Type B pancreatic cell (in vitro differentiated cells): ENCODE measurements at regions not wholly inside any gene's neighbourhood (a gene's known extent, or its start where the extent isn't known, plus 50 kb on each side); places are given as distances from the start of the nearest gene placed in this dataset.
A peak's percentile ranks its signal among the peaks of the same experiment; 100 is the strongest.

Experiments used
- DNase-seq: peaks from one replicate; pipeline ENCODE4 v3.0.0; 2021; ENCODE audit warnings: mixed read lengths; ENCODE audit not compliant: unreplicated experiment; ENCODE audit errors: extremely low spot score
- H3K27ac Mint-ChIP-seq: 2 replicates; pipeline ENCODE4 v1.8.0; 2021; ENCODE audit warnings: mild to moderate bottlenecking, mixed read lengths
- H3K27me3 Mint-ChIP-seq: 2 replicates; pipeline ENCODE4 v1.8.0; 2021; ENCODE audit warnings: mixed read lengths
- H3K36me3 Mint-ChIP-seq: 2 replicates; pipeline ENCODE4 v1.8.0; 2021; ENCODE audit warnings: mixed read lengths
- H3K4me1 Mint-ChIP-seq: one replicate; pipeline ENCODE4 v1.8.0; 2021; ENCODE audit warnings: mixed read lengths; ENCODE audit not compliant: unreplicated experiment
- H3K4me3 Mint-ChIP-seq: 2 replicates; pipeline ENCODE4 v1.8.0; 2021; ENCODE audit warnings: mild to moderate bottlenecking, mixed read lengths
- H3K9me3 Mint-ChIP-seq: 2 replicates; pipeline ENCODE4 v1.8.0; 2021; ENCODE audit warnings: mixed read lengths
- TF ChIP-seq, protein P1 (sequence below): fragments of 200-600 bp; sonication (generic); conservative IDR thresholded peaks from 2 replicates; pipeline ENCODE4 v1.5.0; 2021; ENCODE audit warnings: antibody characterized with exemption, mild to moderate bottlenecking

DNA sequence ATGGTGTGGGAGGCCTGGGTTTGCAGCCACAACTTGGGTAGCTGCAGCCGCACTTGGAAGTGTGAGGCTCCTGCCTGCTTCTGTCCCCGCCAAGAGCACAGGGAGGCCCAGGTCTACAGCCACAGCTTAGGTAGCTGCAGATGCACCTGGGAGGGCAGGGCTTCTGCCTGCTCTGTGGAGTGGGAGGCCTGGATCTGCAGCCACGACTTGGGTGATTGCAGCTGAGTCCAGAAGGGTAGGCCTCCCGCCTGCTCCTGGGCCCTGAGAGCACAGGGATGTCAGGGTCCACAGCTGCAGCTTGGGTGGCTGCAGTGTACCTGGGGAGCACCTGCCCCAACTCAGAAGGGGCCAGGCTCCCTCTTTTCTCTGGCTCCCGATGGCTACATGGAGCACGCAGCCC is 287.3 kb downstream of the AEBP2 start:
- no peak for DNase-seq
- no peaks in the 10 kb centered on the region for H3K27me3 Mint-ChIP-seq
- H3K36me3 Mint-ChIP-seq: no peaks in the 10 kb centered on the region
- no peaks in the 10 kb centered on the region for H3K4me1 Mint-ChIP-seq
- TF ChIP-seq, protein P1, sequence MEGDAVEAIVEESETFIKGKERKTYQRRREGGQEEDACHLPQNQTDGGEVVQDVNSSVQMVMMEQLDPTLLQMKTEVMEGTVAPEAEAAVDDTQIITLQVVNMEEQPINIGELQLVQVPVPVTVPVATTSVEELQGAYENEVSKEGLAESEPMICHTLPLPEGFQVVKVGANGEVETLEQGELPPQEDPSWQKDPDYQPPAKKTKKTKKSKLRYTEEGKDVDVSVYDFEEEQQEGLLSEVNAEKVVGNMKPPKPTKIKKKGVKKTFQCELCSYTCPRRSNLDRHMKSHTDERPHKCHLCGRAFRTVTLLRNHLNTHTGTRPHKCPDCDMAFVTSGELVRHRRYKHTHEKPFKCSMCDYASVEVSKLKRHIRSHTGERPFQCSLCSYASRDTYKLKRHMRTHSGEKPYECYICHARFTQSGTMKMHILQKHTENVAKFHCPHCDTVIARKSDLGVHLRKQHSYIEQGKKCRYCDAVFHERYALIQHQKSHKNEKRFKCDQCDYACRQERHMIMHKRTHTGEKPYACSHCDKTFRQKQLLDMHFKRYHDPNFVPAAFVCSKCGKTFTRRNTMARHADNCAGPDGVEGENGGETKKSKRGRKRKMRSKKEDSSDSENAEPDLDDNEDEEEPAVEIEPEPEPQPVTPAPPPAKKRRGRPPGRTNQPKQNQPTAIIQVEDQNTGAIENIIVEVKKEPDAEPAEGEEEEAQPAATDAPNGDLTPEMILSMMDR: no peak
- no peak overlapping the region for H3K4me3 Mint-ChIP-seq
- H3K9me3 Mint-ChIP-seq: no peaks in the 10 kb centered on the region
- no peak overlapping the region for H3K27ac Mint-ChIP-seq

DNA sequence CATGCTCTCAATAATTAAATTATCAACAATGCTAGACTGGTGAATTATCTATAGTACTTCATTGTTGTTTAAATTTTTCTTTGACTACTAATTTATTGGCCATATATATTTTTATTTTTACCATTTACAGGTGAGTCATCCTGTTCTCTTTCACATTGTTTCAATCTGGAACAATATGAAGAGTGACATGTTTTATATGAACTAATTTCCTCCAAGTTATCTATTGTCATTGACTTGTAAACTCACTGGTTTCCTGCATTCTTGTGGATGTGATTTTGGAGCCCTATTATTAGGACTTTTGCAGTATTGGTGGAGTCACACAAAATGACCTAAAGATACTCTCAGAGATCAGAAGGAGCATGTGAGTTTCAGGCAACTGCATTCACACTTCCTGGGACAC is 297.7 kb downstream of the AEBP2 start:
- H3K27me3 Mint-ChIP-seq: peaks cover 3% of the 10 kb centered on the region
- DNase-seq: no peak
- no peak overlapping the region for H3K4me3 Mint-ChIP-seq
- H3K4me1 Mint-ChIP-seq: no peaks in the 10 kb centered on the region
- no peak overlapping the region for H3K27ac Mint-ChIP-seq
- TF ChIP-seq, protein P1: no peak
- no peaks in the 10 kb centered on the region for H3K9me3 Mint-ChIP-seq
- peaks cover 5% of the 10 kb centered on the region for H3K36me3 Mint-ChIP-seq

DNA sequence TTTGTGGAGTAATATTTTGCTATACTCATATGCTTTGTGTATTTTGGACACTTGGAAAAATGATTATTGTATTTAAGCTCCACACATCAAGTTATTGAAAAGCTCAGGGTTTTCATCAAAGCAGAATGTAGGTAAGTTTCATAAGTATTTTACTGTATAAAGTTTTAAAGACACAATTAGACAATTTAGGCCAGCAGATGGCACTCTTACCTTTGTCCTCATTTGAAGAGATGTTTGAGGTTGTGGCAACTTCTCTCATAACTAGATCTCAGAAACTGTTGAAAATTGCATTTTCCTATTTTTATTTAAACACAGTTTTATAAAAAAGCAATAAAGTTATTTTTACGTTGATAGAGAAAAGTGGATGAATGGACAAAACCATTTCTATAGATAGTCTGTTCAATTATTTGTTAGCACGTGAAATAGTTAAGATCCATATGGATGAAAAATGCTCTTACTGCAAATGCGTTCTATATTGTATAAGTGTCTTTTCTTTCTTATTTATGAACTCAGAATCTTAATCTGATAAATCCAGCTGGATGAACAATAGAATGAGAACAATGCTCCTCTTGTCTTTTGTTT is 300.0 kb downstream of the AEBP2 start:
- H3K27me3 Mint-ChIP-seq: peaks cover 7% of the 10 kb centered on the region

DNA sequence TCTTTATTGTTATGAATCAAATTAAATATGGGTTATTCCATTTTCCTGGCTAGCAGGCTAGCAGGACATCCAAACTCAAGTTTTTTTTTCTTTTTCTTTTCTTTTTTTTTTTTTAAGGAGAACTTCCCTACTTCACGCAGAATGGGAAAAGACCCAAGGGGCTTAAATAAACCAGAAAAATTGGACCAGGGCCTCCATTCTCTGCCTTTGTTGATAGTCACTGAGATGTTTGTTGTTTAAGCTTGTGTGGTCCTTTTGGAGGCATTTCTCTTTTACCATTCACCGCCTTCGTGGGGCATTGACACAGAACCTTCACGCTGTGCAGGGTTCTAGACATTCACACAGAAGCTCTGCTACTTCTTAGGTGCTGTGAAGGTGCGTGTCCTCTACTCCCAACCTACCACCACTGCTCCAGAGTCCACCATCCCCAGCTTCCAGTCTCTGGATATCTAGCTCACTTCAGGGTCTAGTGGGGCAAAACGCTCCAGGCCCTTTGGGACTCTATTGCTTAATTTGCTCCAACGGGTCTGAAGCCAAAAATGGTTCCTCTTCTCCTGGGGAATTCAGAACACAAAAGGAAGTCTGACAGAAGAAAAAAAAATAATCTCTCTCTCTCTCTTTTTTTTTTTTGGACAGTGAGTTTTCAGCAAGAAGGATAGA is 301.3 kb downstream of the AEBP2 start:
- TF ChIP-seq, protein P1: no peak
- Mint-ChIP-seq H3K27ac (no peak overlapping the region), H3K27me3 (peaks cover 7% of the 10 kb centered on the region), H3K36me3 (no peaks in the 10 kb centered on the region), H3K9me3 (no peaks in the 10 kb centered on the region), H3K4me3 (no peak overlapping the region), H3K4me1 (no peaks in the 10 kb centered on the region)
- DNase-seq: no peak

More for the DNA sequence above, 300.0 kb downstream of the AEBP2 start:
- TF ChIP-seq, protein P1: peak; percentile 85
- Mint-ChIP-seq H3K27ac (no peak overlapping the region), H3K4me3 (no peak overlapping the region), H3K9me3 (no peaks in the 10 kb centered on the region), H3K36me3 (peaks cover 5% of the 10 kb centered on the region), H3K4me1 (no peaks in the 10 kb centered on the region)
- DNase-seq: no peak

DNA sequence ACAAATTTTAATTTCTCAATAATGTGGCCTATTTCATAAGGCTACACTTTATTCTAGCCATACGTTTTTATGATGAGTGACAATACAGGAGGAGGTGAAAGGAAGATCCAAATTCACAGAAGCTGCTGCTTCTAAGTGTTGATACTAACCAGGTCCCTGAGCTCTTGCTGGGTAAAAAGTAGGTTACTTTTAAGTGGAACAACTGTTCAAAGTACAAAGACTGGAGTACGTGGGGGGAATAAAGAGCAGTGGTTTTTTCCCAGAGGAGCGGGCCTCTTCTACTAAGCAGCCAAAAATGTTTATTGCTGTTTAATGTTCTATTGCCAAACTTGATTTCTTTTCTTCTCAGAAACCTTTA is 301.8 kb downstream of the AEBP2 start:
- no peaks in the 10 kb centered on the region for H3K4me1 Mint-ChIP-seq
- no peaks in the 10 kb centered on the region for H3K36me3 Mint-ChIP-seq
- H3K9me3 Mint-ChIP-seq: no peaks in the 10 kb centered on the region
- DNase-seq: no peak
- H3K27ac Mint-ChIP-seq: no peak overlapping the region
- H3K27me3 Mint-ChIP-seq: peaks cover 7% of the 10 kb centered on the region
- H3K4me3 Mint-ChIP-seq: no peak overlapping the region
- TF ChIP-seq, protein P1: no peak
